SK-N-SH (cell line): ENCODE measurements at regions not wholly inside any gene's neighbourhood (a gene's known extent, or its start where the extent isn't known, plus 50 kb on each side); places are given as distances from the start of the nearest gene placed in this dataset.
"Not testable (repeated sequence)": the region's sequence is repeated elsewhere in the genome, so short reads cannot be mapped to it uniquely, and the experiment has no call there.

Experiments
- CTCF ChIA-PET: fragments of 300-600, 350-600 bp; formaldehyde crosslinking; extraction: SDS; loops from one replicate; lab custom pipeline; 2021; lab: Yijun Ruan, JAX
- POLR2A ChIA-PET: fragments of 350-600 bp; sonication (Branson Sonifier 250); formaldehyde crosslinking; extraction: SDS; loops from one replicate; lab custom pipeline; 2020; ENCODE audit warnings: antibody characterized with exemption, inconsistent platforms; lab: Yijun Ruan, JAX
- DNase-seq: peaks from one replicate; pipeline ENCODE4 v3.0.0; 2012
- H2AFZ ChIP-seq: fragments of 200-600 bp; sonication (generic); 2 replicates; pipeline ENCODE4 v1.8.1; 2016; ENCODE audit warnings: antibody characterized with exemption, mild to moderate bottlenecking, low read depth
- H3F3A ChIP-seq: fragments of 200-600 bp; sonication (generic); replicated peaks from 2 replicates; pipeline ENCODE3; 2016; ENCODE audit warnings: antibody characterized with exemption, mild to moderate bottlenecking; ENCODE audit not compliant: insufficient read depth
- H3K27ac ChIP-seq, 2 experiments: fragments of 200-500 bp in 1 of 2; fragments of 200-600 bp in 1 of 2; sonication (Bioruptor generic) in 1 of 2; sonication (generic), shearing (Covaris generic) in 1 of 2; 2 replicates each; pipeline versions ENCODE4 v1.5.1 to v1.6.1; 2014 to 2016; ENCODE audit warnings: low read depth in 2 of 2, inconsistent platforms in 1 of 2, low read length in 1 of 2, mild to moderate bottlenecking in 1 of 2, mixed read lengths in 1 of 2
- H3K27me3 ChIP-seq: fragments of 200-600 bp; sonication (generic), shearing (Covaris generic); 2 replicates; pipeline ENCODE4 v1.6.1; 2016; ENCODE audit warnings: mixed run types; ENCODE audit not compliant: insufficient read depth
- H3K36me3 ChIP-seq, 2 experiments: fragments of 200-500 bp in 1 of 2; fragments of 200-600 bp in 1 of 2; sonication (Bioruptor generic) in 1 of 2; sonication (generic) in 1 of 2; replicated peaks in 1 of 2; 2 replicates each; pipeline versions ENCODE3 to v1.5.1; 2014 to 2016; ENCODE audit warnings: low read length in 1 of 2, mild to moderate bottlenecking in 1 of 2; ENCODE audit not compliant: insufficient read depth in 2 of 2, control insufficient read depth in 1 of 2
- H3K4me1 ChIP-seq, 2 experiments: fragments of 200-500 bp in 1 of 2; fragments of 200-600 bp in 1 of 2; sonication (Bioruptor generic) in 1 of 2; sonication (generic), shearing (Covaris generic) in 1 of 2; 2 replicates each; pipeline versions ENCODE4 v1.5.1 to v1.6.1; 2014 to 2016; ENCODE audit warnings: low read depth in 1 of 2, low read length in 1 of 2, mixed run types in 1 of 2; ENCODE audit not compliant: insufficient read depth in 2 of 2, control insufficient read depth in 1 of 2
- H3K4me2 ChIP-seq: fragments of 200-600 bp; sonication (generic), shearing (Covaris generic); 2 replicates; pipeline ENCODE4 v1.6.1; 2017; ENCODE audit warnings: mixed run types
- H3K4me3 ChIP-seq, 2 experiments: fragments of 200-500 bp in 1 of 2; fragments of 200-600 bp in 1 of 2; sonication (Bioruptor generic) in 1 of 2; sonication (generic), shearing (Covaris generic) in 1 of 2; 2 replicates each; pipeline versions ENCODE4 v1.5.1 to v1.8.1; 2014 to 2016; ENCODE audit warnings: low read depth in 2 of 2, inconsistent platforms in 1 of 2, low read length in 1 of 2, mild to moderate bottlenecking in 1 of 2, mixed read lengths in 1 of 2, moderate library complexity in 1 of 2
- H3K79me2 ChIP-seq: fragments of 200-600 bp; sonication (generic); 2 replicates; pipeline ENCODE4 v1.8.1; 2017; ENCODE audit warnings: mild to moderate bottlenecking; ENCODE audit not compliant: insufficient read depth
- H3K9ac ChIP-seq: fragments of 200-600 bp; sonication (generic); 2 replicates; pipeline ENCODE4 v1.6.1; 2017; ENCODE audit warnings: mixed run types
- H3K9me2 ChIP-seq: fragments of 200-600 bp; sonication (generic); 2 replicates; pipeline ENCODE4 v1.6.1; 2017; ENCODE audit warnings: mixed run types
- H3K9me3 ChIP-seq: fragments of 200-600 bp; sonication (generic); 2 replicates; pipeline ENCODE4 v1.6.1; 2017; ENCODE audit warnings: mixed run types, mild to moderate bottlenecking, moderate library complexity
- H4K20me1 ChIP-seq: fragments of 200-600 bp; sonication (generic); 2 replicates; pipeline ENCODE4 v1.6.1; 2017; ENCODE audit warnings: mild to moderate bottlenecking, mixed run types; ENCODE audit not compliant: insufficient read depth
- EP300 ChIP-seq, 2 experiments: IDR thresholded peaks; 2 replicates each; pipeline versions ENCODE4 v1.4.0 to v1.6.1; 2012; ENCODE audit warnings: borderline replicate concordance in 1 of 2, low read depth in 1 of 2, low read length in 1 of 2
- GATA2 ChIP-seq: sonication (generic); formaldehyde crosslinking; IDR thresholded peaks from 2 replicates; pipeline ENCODE4 v1.5.0; 2020; ENCODE audit warnings: mild to moderate bottlenecking, missing genetic modification reagents
- JUND ChIP-seq: IDR thresholded peaks from 2 replicates; pipeline ENCODE4 v1.4.0; 2012
- MEF2A ChIP-seq: IDR thresholded peaks from 2 replicates; pipeline ENCODE4 v1.4.0; 2012; ENCODE audit warnings: low read depth, borderline replicate concordance
- MXI1 ChIP-seq: IDR thresholded peaks from 2 replicates; pipeline ENCODE4 v1.6.1; 2012; ENCODE audit warnings: mild to moderate bottlenecking, low read depth, low read length, improper control_type of control experiment
- NFIC ChIP-seq: IDR thresholded peaks from 2 replicates; pipeline ENCODE4 v1.4.0; 2012; ENCODE audit warnings: borderline replicate concordance
- NRF1 ChIP-seq: IDR thresholded peaks from 2 replicates; pipeline ENCODE4 v1.6.1; 2012; ENCODE audit warnings: low read depth, mild to moderate bottlenecking, low read length
- RFX5 ChIP-seq: IDR thresholded peaks from 2 replicates; pipeline ENCODE4 v1.6.1; 2012; ENCODE audit warnings: mild to moderate bottlenecking, improper control_type of control experiment, low read length
- TAF1 ChIP-seq: IDR thresholded peaks from 2 replicates; pipeline ENCODE4 v1.6.1; 2012; ENCODE audit warnings: low read depth, mild to moderate bottlenecking, low read length, moderate library complexity, borderline replicate concordance
- TCF12 ChIP-seq: IDR thresholded peaks from 2 replicates; pipeline ENCODE4 v1.4.0; 2012
- YY1 ChIP-seq: IDR thresholded peaks from 2 replicates; pipeline ENCODE4 v1.4.0; 2012; ENCODE audit warnings: low read depth, mild to moderate bottlenecking
- WGBS: methylation state at CpG from one replicate; pipeline ENCODE4 v1.1.6; 2017; ENCODE audit warnings: low lambda C conversion rate; 5-methylcytosine and 5-hydroxymethylcytosine counted together
- TF ChIP-seq, protein P1 (sequence below): fragments of 150-350 bp; IDR thresholded peaks from 2 replicates; pipeline ENCODE4 v1.6.1; 2017; ENCODE audit warnings: antibody characterized with exemption, low read length, low read depth, borderline replicate concordance
- TF ChIP-seq, protein P2 (sequence below): IDR thresholded peaks from 2 replicates; pipeline ENCODE4 v1.4.0; 2012; ENCODE audit warnings: low read depth, borderline replicate concordance
- TF ChIP-seq, protein P3 (sequence below): IDR thresholded peaks from 2 replicates; pipeline ENCODE4; 2012
- TF ChIP-seq, protein P4 (sequence below): IDR thresholded peaks from 2 replicates; pipeline ENCODE4 v1.4.0; 2012; ENCODE audit warnings: low read depth
- TF ChIP-seq, protein P5 (sequence below): fragments of 200-600 bp; sonication (generic); IDR thresholded peaks from 2 replicates; pipeline ENCODE4 v1.6.1; 2017; ENCODE audit warnings: antibody characterized with exemption, mild to moderate bottlenecking, moderate library complexity
- TF ChIP-seq, protein P6 (sequence below): fragments of 150-350 bp; IDR thresholded peaks from 2 replicates; pipeline ENCODE4 v1.6.1; 2016; ENCODE audit warnings: mild to moderate bottlenecking, low read depth, low read length

DNA sequence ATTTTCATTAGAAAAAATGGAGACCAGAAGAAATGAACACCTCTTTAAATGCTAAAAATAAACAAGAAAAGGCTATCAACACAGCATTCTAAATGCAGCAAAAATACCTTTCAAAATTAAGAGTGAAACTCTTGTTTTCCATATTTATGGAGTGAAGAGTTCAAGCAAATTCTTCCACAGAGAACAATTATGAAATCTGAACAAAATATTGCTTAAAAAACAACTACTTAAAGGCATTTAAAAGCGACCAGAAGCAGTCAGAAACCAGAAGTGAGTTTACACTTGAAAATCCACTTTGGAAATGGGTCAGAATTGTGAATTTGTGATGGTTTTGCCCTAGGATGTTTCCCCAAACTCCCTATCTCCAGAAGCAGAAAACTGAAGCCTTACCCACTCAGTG, 60.9 kb upstream of the KCNH1 start:
- ChIA-PET POLR2A (no interaction called here), CTCF (no interaction called here)
- H3K4me1 ChIP-seq: no peaks in the 10 kb centered on the region
- H3K9me2 ChIP-seq: no peaks in the 10 kb centered on the region
- no peak for DNase-seq
- no peaks in the 10 kb centered on the region for H3F3A ChIP-seq
- no peak overlapping the region for H3K4me2 ChIP-seq
- H3K36me3 ChIP-seq: no peaks in the 10 kb centered on the region
- TF ChIP-seq MXI1 (no peak), MEF2A (no peak), NFIC (no peak), YY1 (no peak), NRF1 (no peak), TCF12 (no peak)
- TF ChIP-seq, protein P1, sequence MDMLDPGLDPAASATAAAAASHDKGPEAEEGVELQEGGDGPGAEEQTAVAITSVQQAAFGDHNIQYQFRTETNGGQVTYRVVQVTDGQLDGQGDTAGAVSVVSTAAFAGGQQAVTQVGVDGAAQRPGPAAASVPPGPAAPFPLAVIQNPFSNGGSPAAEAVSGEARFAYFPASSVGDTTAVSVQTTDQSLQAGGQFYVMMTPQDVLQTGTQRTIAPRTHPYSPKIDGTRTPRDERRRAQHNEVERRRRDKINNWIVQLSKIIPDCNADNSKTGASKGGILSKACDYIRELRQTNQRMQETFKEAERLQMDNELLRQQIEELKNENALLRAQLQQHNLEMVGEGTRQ: no peak
- TF ChIP-seq, protein P2, sequence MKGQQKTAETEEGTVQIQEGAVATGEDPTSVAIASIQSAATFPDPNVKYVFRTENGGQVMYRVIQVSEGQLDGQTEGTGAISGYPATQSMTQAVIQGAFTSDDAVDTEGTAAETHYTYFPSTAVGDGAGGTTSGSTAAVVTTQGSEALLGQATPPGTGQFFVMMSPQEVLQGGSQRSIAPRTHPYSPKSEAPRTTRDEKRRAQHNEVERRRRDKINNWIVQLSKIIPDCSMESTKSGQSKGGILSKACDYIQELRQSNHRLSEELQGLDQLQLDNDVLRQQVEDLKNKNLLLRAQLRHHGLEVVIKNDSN: no peak
- TF ChIP-seq, protein P3, sequence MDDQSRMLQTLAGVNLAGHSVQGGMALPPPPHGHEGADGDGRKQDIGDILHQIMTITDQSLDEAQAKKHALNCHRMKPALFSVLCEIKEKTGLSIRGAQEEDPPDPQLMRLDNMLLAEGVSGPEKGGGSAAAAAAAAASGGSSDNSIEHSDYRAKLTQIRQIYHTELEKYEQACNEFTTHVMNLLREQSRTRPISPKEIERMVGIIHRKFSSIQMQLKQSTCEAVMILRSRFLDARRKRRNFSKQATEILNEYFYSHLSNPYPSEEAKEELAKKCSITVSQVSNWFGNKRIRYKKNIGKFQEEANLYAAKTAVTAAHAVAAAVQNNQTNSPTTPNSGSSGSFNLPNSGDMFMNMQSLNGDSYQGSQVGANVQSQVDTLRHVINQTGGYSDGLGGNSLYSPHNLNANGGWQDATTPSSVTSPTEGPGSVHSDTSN: no peak
- no peak overlapping the region for H3K27ac ChIP-seq
- no peaks in the 10 kb centered on the region for H3K79me2 ChIP-seq
- H4K20me1 ChIP-seq: no peaks in the 10 kb centered on the region
- no peak overlapping the region for H3K9ac ChIP-seq
- WGBS: 7% methylated on average over 1 of the region's 1 CpG
- H3K4me3 ChIP-seq: no peak overlapping the region
- H2AFZ ChIP-seq: no peak overlapping the region
- no peaks in the 10 kb centered on the region for H3K9me3 ChIP-seq
- no peaks in the 10 kb centered on the region for H3K27me3 ChIP-seq

DNA sequence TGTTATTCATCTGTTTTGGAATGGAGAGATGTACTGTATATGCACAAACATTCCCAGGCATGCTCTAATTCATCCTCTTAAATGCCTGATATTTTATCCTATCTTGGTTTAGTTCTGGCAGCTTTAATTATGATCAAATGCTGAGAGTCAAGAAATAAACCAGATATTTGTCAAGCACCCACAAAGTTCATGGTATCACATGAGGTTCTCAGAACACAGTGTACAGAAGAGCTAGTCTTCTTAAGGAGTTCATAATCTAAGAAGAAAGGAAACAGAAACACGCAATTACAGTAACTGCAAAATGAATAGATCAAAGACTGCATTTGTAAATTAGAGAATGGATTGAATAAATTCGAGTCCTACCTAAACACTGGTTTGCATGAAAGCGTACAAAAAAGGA, 58.3 kb upstream of the KCNH1 start:
- CTCF ChIA-PET: interaction anchor here (0.7 to 1.1 kb wide), 2 partner anchors 23 to 24 kb away, joined by 3 read pairs; no protein-coding TSS in a partner anchor
- POLR2A ChIA-PET: no interaction called here
- Histone ChIP-seq H3K9me3 (no peaks in the 10 kb centered on the region), H3F3A (no peaks in the 10 kb centered on the region), H3K4me3 (no peak overlapping the region), H3K9ac (no peak overlapping the region), H3K4me2 (no peak overlapping the region), H3K4me1 (no peaks in the 10 kb centered on the region), H3K36me3 (no peaks in the 10 kb centered on the region), H3K9me2 (no peaks in the 10 kb centered on the region), H4K20me1 (no peaks in the 10 kb centered on the region), H3K79me2 (no peaks in the 10 kb centered on the region), H3K27ac (no peak overlapping the region), H3K27me3 (no peaks in the 10 kb centered on the region), H2AFZ (no peak overlapping the region)
- 65% methylated on average over 3 of the region's 3 CpGs for WGBS
- DNase-seq: no peak
- TF ChIP-seq, protein P4, sequence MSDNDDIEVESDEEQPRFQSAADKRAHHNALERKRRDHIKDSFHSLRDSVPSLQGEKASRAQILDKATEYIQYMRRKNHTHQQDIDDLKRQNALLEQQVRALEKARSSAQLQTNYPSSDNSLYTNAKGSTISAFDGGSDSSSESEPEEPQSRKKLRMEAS: no peak
- TF ChIP-seq TCF12 (no peak), GATA2 (CRISPR knock-in tag) (no peak), MXI1 (no peak), TAF1 (no peak), NRF1 (no peak), JUND (no peak), RFX5 (no peak), EP300 (IDR thresholded peaks at IDR 0.05; ENCODE audit: borderline replicate concordance in 1 of 2, low read depth in 1 of 2, low read length in 1 of 2) (no peak), NFIC (no peak)
- TF ChIP-seq, protein P5, sequence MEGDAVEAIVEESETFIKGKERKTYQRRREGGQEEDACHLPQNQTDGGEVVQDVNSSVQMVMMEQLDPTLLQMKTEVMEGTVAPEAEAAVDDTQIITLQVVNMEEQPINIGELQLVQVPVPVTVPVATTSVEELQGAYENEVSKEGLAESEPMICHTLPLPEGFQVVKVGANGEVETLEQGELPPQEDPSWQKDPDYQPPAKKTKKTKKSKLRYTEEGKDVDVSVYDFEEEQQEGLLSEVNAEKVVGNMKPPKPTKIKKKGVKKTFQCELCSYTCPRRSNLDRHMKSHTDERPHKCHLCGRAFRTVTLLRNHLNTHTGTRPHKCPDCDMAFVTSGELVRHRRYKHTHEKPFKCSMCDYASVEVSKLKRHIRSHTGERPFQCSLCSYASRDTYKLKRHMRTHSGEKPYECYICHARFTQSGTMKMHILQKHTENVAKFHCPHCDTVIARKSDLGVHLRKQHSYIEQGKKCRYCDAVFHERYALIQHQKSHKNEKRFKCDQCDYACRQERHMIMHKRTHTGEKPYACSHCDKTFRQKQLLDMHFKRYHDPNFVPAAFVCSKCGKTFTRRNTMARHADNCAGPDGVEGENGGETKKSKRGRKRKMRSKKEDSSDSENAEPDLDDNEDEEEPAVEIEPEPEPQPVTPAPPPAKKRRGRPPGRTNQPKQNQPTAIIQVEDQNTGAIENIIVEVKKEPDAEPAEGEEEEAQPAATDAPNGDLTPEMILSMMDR: no peak
- TF ChIP-seq, protein P3: no peak
- TF ChIP-seq, protein P6, sequence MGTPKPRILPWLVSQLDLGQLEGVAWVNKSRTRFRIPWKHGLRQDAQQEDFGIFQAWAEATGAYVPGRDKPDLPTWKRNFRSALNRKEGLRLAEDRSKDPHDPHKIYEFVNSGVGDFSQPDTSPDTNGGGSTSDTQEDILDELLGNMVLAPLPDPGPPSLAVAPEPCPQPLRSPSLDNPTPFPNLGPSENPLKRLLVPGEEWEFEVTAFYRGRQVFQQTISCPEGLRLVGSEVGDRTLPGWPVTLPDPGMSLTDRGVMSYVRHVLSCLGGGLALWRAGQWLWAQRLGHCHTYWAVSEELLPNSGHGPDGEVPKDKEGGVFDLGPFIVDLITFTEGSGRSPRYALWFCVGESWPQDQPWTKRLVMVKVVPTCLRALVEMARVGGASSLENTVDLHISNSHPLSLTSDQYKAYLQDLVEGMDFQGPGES: no peak

DNA sequence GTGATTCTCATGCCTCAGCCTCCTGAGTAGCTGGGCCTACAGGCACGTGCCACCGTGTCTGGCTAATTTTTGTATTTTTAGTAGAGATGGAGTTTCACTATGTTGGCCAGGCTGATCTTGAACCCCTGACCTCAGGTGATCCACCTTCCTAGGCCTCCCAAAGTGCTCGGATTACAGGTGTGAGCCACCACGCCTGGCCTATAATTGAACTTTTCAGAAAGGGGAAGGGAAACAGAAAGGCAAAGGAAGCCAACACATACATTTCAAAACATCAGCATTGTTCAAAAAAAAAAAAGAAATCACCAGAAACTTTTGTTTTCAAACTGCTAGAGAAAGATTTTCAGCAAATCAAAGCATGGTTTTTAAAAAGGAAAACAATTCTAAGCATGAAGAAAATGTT, 54.8 kb upstream of the KCNH1 start:
- H3K9me3 ChIP-seq, DNase-seq, H3K27ac ChIP-seq, H3F3A ChIP-seq, H3K4me1 ChIP-seq, H4K20me1 ChIP-seq, H3K4me3 ChIP-seq, H3K79me2 ChIP-seq, H3K4me2 ChIP-seq, H3K9ac ChIP-seq, H3K36me3 ChIP-seq, H2AFZ ChIP-seq, H3K9me2 ChIP-seq, POLR2A ChIA-PET, H3K27me3 ChIP-seq: not testable (repeated sequence)
- 84% methylated on average over 4 of the region's 4 CpGs for WGBS
- CTCF ChIA-PET: interaction anchor here (0.5 kb wide), 1 partner anchor 194 kb away, joined by 3 read pairs; no protein-coding TSS in a partner anchor
